K562 (cell line): ENCODE measurements at regions not wholly inside any gene's neighbourhood (a gene's known extent, or its start where the extent isn't known, plus 50 kb on each side); places are given as distances from the start of the nearest gene placed in this dataset.

Source experiments
- ATAC-seq: fragments of 200-7000 bp; cut with Tn5 transposase; 3 replicates; pipeline ENCODE4 v1.9.1; 2020; ENCODE audit warnings: moderate library complexity
- BruUV-seq: library from RNA; stranded (reverse); fragments of 400-500 nt; replicated peaks from 2 replicates; lab custom pipeline; 2021; lab: Mats Ljungman, UMichigan
- CTCF ChIA-PET: fragments of 300-600 bp; formaldehyde crosslinking; extraction: SDS; loops from one replicate; lab custom pipeline; 2021; ENCODE audit warnings: low intra/inter-chr PET ratio; lab: Yijun Ruan, JAX
- POLR2A ChIA-PET: fragments of 300-600, 350-650 bp; sonication (Branson Sonifier 250); formaldehyde crosslinking; extraction: SDS; loops from one replicate; lab custom pipeline; 2021; ENCODE audit warnings: antibody characterized with exemption, inconsistent platforms; lab: Yijun Ruan, JAX
- DNase-seq, 4 experiments: peaks; one replicate each; pipeline versions ENCODE4 v3.0.0 to v3.0.0-alpha.2; 2011 to 2018; ENCODE audit warnings: low spot score in 3 of 4, mixed read lengths in 3 of 4; ENCODE audit errors: extremely low read depth in 1 of 4
- FAIRE-seq: peaks from 2 replicates; lab custom pipeline; 2011; peaks lifted over from hg19 to GRCh38; lab: Jason Lieb, UNC
- H2AFZ ChIP-seq: 2 replicates; pipeline ENCODE4 v1.6.0; 2011; ENCODE audit warnings: low read depth, low read length, control low read depth, inconsistent platforms
- H3K27ac ChIP-seq: fragments of 200-600 bp; 3 replicates; pipeline ENCODE4 v1.8.0; 2011; ENCODE audit warnings: low read depth, mild to moderate bottlenecking, control low read depth, inconsistent platforms, low read length, moderate library complexity, mixed read lengths; ENCODE audit errors: extremely low read depth
- H3K27me3 ChIP-seq, 2 experiments: fragments of 300-600 bp in 1 of 2; 2 replicates in 1 of 2; 3 replicates in 1 of 2; pipeline versions ENCODE4 v1.6.0 to v1.8.0; 2011; ENCODE audit warnings: inconsistent platforms in 2 of 2, low read length in 2 of 2, mild to moderate bottlenecking in 1 of 2, mixed read lengths in 1 of 2, moderate library complexity in 1 of 2; ENCODE audit not compliant: control insufficient read depth in 2 of 2, insufficient read depth in 2 of 2
- H3K36me3 ChIP-seq: fragments of 300-600 bp; 3 replicates; pipeline ENCODE4 v1.8.0; 2011; ENCODE audit warnings: mild to moderate bottlenecking, low read length, inconsistent platforms; ENCODE audit not compliant: control insufficient read depth, insufficient read depth
- H3K4me1 ChIP-seq, 2 experiments: fragments of 200-600 bp in 1 of 2; replicated peaks in 1 of 2; 2 replicates in 1 of 2; 3 replicates in 1 of 2; pipeline versions ENCODE4 v1.5.1 to v1.8.0; 2011; ENCODE audit warnings: inconsistent platforms in 2 of 2, low read length in 2 of 2, mild to moderate bottlenecking in 1 of 2, mixed read lengths in 1 of 2, moderate library complexity in 1 of 2; ENCODE audit not compliant: control insufficient read depth in 2 of 2, insufficient read depth in 2 of 2
- H3K4me2 ChIP-seq: 2 replicates; pipeline ENCODE4 v1.6.1; 2011; ENCODE audit warnings: low read length, control low read depth, inconsistent platforms, mixed read lengths; ENCODE audit not compliant: insufficient read depth
- H3K4me3 ChIP-seq: fragments of 200-600 bp; sonication (generic), shearing (Covaris generic); 2 replicates; pipeline ENCODE4 v1.5.1; 2016; ENCODE audit warnings: control low read depth, inconsistent platforms
- H3K79me2 ChIP-seq: fragments of 200-600 bp; 3 replicates; pipeline ENCODE4 v1.8.0; 2011; ENCODE audit warnings: low read length, inconsistent platforms; ENCODE audit not compliant: control insufficient read depth, insufficient read depth
- H3K9ac ChIP-seq, 2 experiments: 2 replicates each; pipeline versions ENCODE4 v1.6.0 to v1.6.1; 2011; ENCODE audit warnings: low read depth in 2 of 2, low read length in 2 of 2, control low read depth in 1 of 2, inconsistent platforms in 1 of 2, mild to moderate bottlenecking in 1 of 2, mixed read lengths in 1 of 2; ENCODE audit not compliant: insufficient read depth in 1 of 2
- H3K9me1 ChIP-seq: one replicate; pipeline ENCODE4 v1.6.0; 2011; ENCODE audit warnings: inconsistent platforms, mild to moderate bottlenecking, low read length, moderate library complexity; ENCODE audit not compliant: control insufficient read depth, insufficient read depth
- H3K9me3 ChIP-seq: replicated peaks from 2 replicates; pipeline ENCODE4 v1.5.1; 2011; ENCODE audit warnings: low read depth, low read length, inconsistent platforms; ENCODE audit not compliant: control insufficient read depth, insufficient read depth
- H4K20me1 ChIP-seq: replicated peaks from 2 replicates; pipeline ENCODE4 v1.6.1; 2011; ENCODE audit warnings: low read length, inconsistent platforms, mixed read lengths; ENCODE audit not compliant: control insufficient read depth, insufficient read depth
- CEBPG ChIP-seq, 3 experiments: fragments of 200-800 bp in 1 of 3; sonication (Bioruptor generic) in 1 of 3; sonication (generic) in 1 of 3; formaldehyde crosslinking in 1 of 3; IDR thresholded peaks in 2 of 3; conservative IDR thresholded peaks in 1 of 3; 2 replicates each; pipeline versions ENCODE4 v1.6.1 to v1.8.0; 2016 to 2022; ENCODE audit warnings: missing compliant biosample characterization in 2 of 3, missing genetic modification characterization in 2 of 3, mild to moderate bottlenecking in 1 of 3, missing genetic modification reagents in 1 of 3
- NEUROD1 ChIP-seq: fragments of 150-350 bp; IDR thresholded peaks from 2 replicates; pipeline ENCODE4 v1.6.1; 2014; ENCODE audit warnings: borderline replicate concordance, low read length, low read depth; ENCODE audit not compliant: partially characterized antibody
- POLR3G ChIP-seq: IDR thresholded peaks from 2 replicates; pipeline ENCODE4 v1.6.1; 2011; ENCODE audit not compliant: insufficient read length, insufficient replicate concordance; ENCODE audit errors: extremely low read depth
- PREB ChIP-seq: sonication (generic); formaldehyde crosslinking; IDR thresholded peaks from 2 replicates; pipeline ENCODE4 v1.8.1; 2023; ENCODE audit warnings: mild to moderate bottlenecking, missing genetic modification reagents
- RHOXF2B ChIP-seq: fragments of 250-450 bp; sonication (Bioruptor Pico); conservative IDR thresholded peaks from 2 replicates; pipeline ENCODE4 v1.5.1; 2021
- SRSF3 ChIP-seq: fragments of 200-400 bp; formaldehyde crosslinking; IDR thresholded peaks from 2 replicates; pipeline ENCODE4 v1.6.1; 2016; ENCODE audit warnings: mild to moderate bottlenecking, low read length, moderate library complexity; ENCODE audit not compliant: insufficient read depth
- TAL1 ChIP-seq: fragments of 450-650 bp; IDR thresholded peaks from 2 replicates; pipeline ENCODE4 v1.6.1; 2016; ENCODE audit warnings: mild to moderate bottlenecking
- XRCC4 ChIP-seq: IDR thresholded peaks from one replicate; pipeline ENCODE4 v1.6.1; 2011; ENCODE audit not compliant: insufficient read depth, insufficient read length; ENCODE audit errors: extremely low read depth
- ZNF57 ChIP-seq: fragments of 450-650 bp; formaldehyde crosslinking; IDR thresholded peaks from 2 replicates; pipeline ENCODE4 v1.4.0; 2020; ENCODE audit warnings: mild to moderate bottlenecking, moderate library complexity
- WGBS: fragments of 100-300 bp; shearing (Covaris generic); methylation state at CpG from one replicate; pipeline ENCODE4 v1.1.6; 2016; ENCODE audit warnings: low coverage, mixed read lengths; ENCODE audit not compliant: insufficient coverage; ENCODE audit errors: missing lambda C conversion rate; 5-methylcytosine and 5-hydroxymethylcytosine counted together
- in situ Hi-C: fragments of 300-500 bp; cut with MboI; formaldehyde crosslinking; loops from 4 replicates; pipeline ENCODE4 v1.15.0; 2018; ENCODE audit warnings: inconsistent platforms, mixed read lengths
- intact Hi-C: fragments of 100-400 bp; cut with micrococcal nuclease; formaldehyde crosslinking; loops from 2 replicates; pipeline ENCODE4 v1.14.2; 2022
- TF ChIP-seq, protein P1 (sequence below): fragments of 450-650 bp; IDR thresholded peaks from 2 replicates; pipeline ENCODE4 v1.6.1; 2016; ENCODE audit warnings: mild to moderate bottlenecking
- TF ChIP-seq, protein P2 (sequence below): sonication (generic); formaldehyde crosslinking; IDR thresholded peaks from 2 replicates; pipeline ENCODE4 v1.9.0; 2022; ENCODE audit warnings: mild to moderate bottlenecking, missing genetic modification reagents
- TF ChIP-seq, protein P3 (sequence below), 2 experiments: fragments of 450-650 bp in 1 of 2; sonication (generic) in 1 of 2; formaldehyde crosslinking in 1 of 2; IDR thresholded peaks in 1 of 2; conservative IDR thresholded peaks in 1 of 2; 2 replicates each; pipeline versions ENCODE4 v1.6.1 to v1.8.1; 2016 to 2023; ENCODE audit warnings: mild to moderate bottlenecking in 2 of 2, moderate library complexity in 2 of 2, inconsistent platforms in 1 of 2, missing genetic modification reagents in 1 of 2
- TF ChIP-seq, protein P4 (sequence below): fragments of 250-450 bp; sonication (Bioruptor Pico); IDR thresholded peaks from 2 replicates; pipeline ENCODE4 v1.8.0; 2021; ENCODE audit warnings: moderate library complexity, mild to moderate bottlenecking, inconsistent platforms
- TF ChIP-seq, protein P5 (sequence below): fragments of 450-650 bp; formaldehyde crosslinking; IDR thresholded peaks from 2 replicates; pipeline ENCODE4 v1.4.0; 2020; ENCODE audit warnings: mild to moderate bottlenecking, moderate library complexity

- intact Hi-C loops (no loop called here), in situ Hi-C loops (no loop called here)
- H3K36me3 ChIP-seq, result no peaks in the 10 kb centered on the region
- no peak overlapping the region for H3K4me3 ChIP-seq
- no peak overlapping the region for H2AFZ ChIP-seq
- ChIA-PET POLR2A (no interaction called here), CTCF (no interaction called here)
- H3K27ac ChIP-seq, result no peak overlapping the region
- no peaks in the 10 kb centered on the region for H3K9me1 ChIP-seq
- no peaks in the 10 kb centered on the region for H4K20me1 ChIP-seq
- H3K9me3 ChIP-seq, result no peaks in the 10 kb centered on the region
- no peak overlapping the region for H3K9ac ChIP-seq
- WGBS, result 0% methylated on average over 2 of the region's 2 CpGs
- TF ChIP-seq ZNF57 (CRISPR knock-in tag) (no peak), XRCC4 (no peak), NEUROD1 (no peak), CEBPG (CRISPR knock-in tag; IDR thresholded peaks at IDR 0.05) (no peak), CEBPG (tag; conservative IDR thresholded peaks at IDR 0.05 in 1 of 2, IDR thresholded peaks at IDR 0.05 in 1 of 2) (peak; percentile 49 to 61; a peak in 3 of 4 replicates), PREB (no peak), POLR3G (no peak), TAL1 (no peak), SRSF3 (no peak), RHOXF2B (CRISPR knock-in tag) (no peak)
- TF ChIP-seq, protein P1, sequence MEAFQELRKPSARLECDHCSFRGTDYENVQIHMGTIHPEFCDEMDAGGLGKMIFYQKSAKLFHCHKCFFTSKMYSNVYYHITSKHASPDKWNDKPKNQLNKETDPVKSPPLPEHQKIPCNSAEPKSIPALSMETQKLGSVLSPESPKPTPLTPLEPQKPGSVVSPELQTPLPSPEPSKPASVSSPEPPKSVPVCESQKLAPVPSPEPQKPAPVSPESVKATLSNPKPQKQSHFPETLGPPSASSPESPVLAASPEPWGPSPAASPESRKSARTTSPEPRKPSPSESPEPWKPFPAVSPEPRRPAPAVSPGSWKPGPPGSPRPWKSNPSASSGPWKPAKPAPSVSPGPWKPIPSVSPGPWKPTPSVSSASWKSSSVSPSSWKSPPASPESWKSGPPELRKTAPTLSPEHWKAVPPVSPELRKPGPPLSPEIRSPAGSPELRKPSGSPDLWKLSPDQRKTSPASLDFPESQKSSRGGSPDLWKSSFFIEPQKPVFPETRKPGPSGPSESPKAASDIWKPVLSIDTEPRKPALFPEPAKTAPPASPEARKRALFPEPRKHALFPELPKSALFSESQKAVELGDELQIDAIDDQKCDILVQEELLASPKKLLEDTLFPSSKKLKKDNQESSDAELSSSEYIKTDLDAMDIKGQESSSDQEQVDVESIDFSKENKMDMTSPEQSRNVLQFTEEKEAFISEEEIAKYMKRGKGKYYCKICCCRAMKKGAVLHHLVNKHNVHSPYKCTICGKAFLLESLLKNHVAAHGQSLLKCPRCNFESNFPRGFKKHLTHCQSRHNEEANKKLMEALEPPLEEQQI, result no peak
- TF ChIP-seq, protein P2, sequence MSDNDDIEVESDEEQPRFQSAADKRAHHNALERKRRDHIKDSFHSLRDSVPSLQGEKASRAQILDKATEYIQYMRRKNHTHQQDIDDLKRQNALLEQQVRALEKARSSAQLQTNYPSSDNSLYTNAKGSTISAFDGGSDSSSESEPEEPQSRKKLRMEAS, result no peak
- TF ChIP-seq, protein P3, sequence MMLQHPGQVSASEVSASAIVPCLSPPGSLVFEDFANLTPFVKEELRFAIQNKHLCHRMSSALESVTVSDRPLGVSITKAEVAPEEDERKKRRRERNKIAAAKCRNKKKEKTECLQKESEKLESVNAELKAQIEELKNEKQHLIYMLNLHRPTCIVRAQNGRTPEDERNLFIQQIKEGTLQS (IDR thresholded peaks at IDR 0.05), result peak; percentile 63
- TF ChIP-seq, protein P3 (CRISPR knock-in tag; conservative IDR thresholded peaks at IDR 0.05), result no peak
- TF ChIP-seq, protein P4, sequence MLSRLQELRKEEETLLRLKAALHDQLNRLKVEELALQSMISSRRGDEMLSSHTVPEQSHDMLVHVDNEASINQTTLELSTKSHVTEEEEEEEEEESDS, result no peak
- TF ChIP-seq, protein P5, sequence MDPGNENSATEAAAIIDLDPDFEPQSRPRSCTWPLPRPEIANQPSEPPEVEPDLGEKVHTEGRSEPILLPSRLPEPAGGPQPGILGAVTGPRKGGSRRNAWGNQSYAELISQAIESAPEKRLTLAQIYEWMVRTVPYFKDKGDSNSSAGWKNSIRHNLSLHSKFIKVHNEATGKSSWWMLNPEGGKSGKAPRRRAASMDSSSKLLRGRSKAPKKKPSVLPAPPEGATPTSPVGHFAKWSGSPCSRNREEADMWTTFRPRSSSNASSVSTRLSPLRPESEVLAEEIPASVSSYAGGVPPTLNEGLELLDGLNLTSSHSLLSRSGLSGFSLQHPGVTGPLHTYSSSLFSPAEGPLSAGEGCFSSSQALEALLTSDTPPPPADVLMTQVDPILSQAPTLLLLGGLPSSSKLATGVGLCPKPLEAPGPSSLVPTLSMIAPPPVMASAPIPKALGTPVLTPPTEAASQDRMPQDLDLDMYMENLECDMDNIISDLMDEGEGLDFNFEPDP (CRISPR knock-in tag), result no peak
- no peaks in the 10 kb centered on the region for H3K79me2 ChIP-seq
- H3K4me2 ChIP-seq, result no peak overlapping the region
- DNase-seq (no peak), FAIRE-seq (no peak), ATAC-seq (no peak)
- BruUV-seq, result no TSS peak
- H3K4me1 ChIP-seq, result no peaks in the 10 kb centered on the region; a peak in 1 of 5 replicates
- peaks cover 0 to 7% of the 10 kb centered on the region in 2 experiments; a peak in 2 of 5 replicates for H3K27me3 ChIP-seq
These were observed 59.0 kb upstream of the SPPL2A start for GRCh38 chr15:50824514-50824913.
